Suppressor macrophage (primary cell): ENCODE measurements at regions not wholly inside any gene's neighbourhood (a gene's known extent, or its start where the extent isn't known, plus 50 kb on each side); places are given as distances from the start of the nearest gene placed in this dataset.

Experiments used
- DNase-seq, 4 experiments: peaks; one replicate each; pipeline ENCODE4 v3.0.0-alpha.2; 2020 to 2022

GRCh38 chr5:74576941-74577456 is 63.5 kb downstream of the ENC1 start:
- DNase-seq = peak; percentile 18 to 67 (median 39)

- DNase-seq = peak in 1 of 4 experiments; percentile 6
Measured at GRCh38 chr5:74575741-74576538, 64.6 kb downstream of the ENC1 start.

GRCh38 chr5:74570250-74570649 is 70.3 kb downstream of the ENC1 start:
- DNase-seq = no peak

GRCh38 chr5:74567411-74567995 is 73.0 kb downstream of the ENC1 start:
- DNase-seq = no peak

GRCh38 chr5:74562122-74562521 is 78.4 kb downstream of the ENC1 start:
- DNase-seq = no peak

- DNase-seq = no peak
Measured at GRCh38 chr5:74560245-74560644, 80.3 kb downstream of the ENC1 start.

- no peak for DNase-seq
Measured at GRCh38 chr5:74556631-74557595, 83.6 kb downstream of the ENC1 start.

GRCh38 chr5:74556006-74556405 is 84.5 kb downstream of the ENC1 start:
- DNase-seq = no peak

GRCh38 chr5:74552101-74552500 is 88.4 kb downstream of the ENC1 start:
- DNase-seq = no peak

GRCh38 chr5:74550927-74551326 is 89.6 kb downstream of the ENC1 start:
- DNase-seq = no peak

GRCh38 chr5:74549384-74549783 is 91.1 kb downstream of the ENC1 start:
- DNase-seq = no peak

- no peak for DNase-seq
Measured at GRCh38 chr5:74546796-74547195, 93.7 kb downstream of the ENC1 start.

- DNase-seq = no peak
Measured at GRCh38 chr5:74544811-74545210, 95.7 kb downstream of the ENC1 start.

GRCh38 chr5:74543162-74543995 is 97.1 kb downstream of the ENC1 start:
- peak in 3 of 4 experiments; percentile 25 to 68 (median 62) for DNase-seq

- DNase-seq = peak in 2 of 4 experiments; percentile 9 to 13
Measured at GRCh38 chr5:74542482-74542881, 98.0 kb downstream of the ENC1 start.

GRCh38 chr5:74541381-74541781 is 99.1 kb downstream of the ENC1 start:
- DNase-seq = no peak

- no peak for DNase-seq
Measured at GRCh38 chr5:74540622-74541021, 99.9 kb downstream of the ENC1 start.

GRCh38 chr5:74539986-74540385 is 100.5 kb downstream of the ENC1 start:
- no peak for DNase-seq

- DNase-seq = peak; percentile 84 to 96 (median 94)
Measured at GRCh38 chr5:74538206-74538661, 102.3 kb downstream of the ENC1 start.

GRCh38 chr5:74536658-74537057 is 103.9 kb downstream of the ENC1 start:
- DNase-seq = no peak

GRCh38 chr5:74535926-74536325 is 104.6 kb downstream of the ENC1 start:
- no peak for DNase-seq
